Ectodermal cell (in vitro differentiated cells): ENCODE measurements at regions not wholly inside any gene's neighbourhood (a gene's known extent, or its start where the extent isn't known, plus 50 kb on each side); places are given as distances from the start of the nearest gene placed in this dataset.
"Not testable (repeated sequence)": the region's sequence is repeated elsewhere in the genome, so short reads cannot be mapped to it uniquely, and the experiment has no call there.

Experiments used
- H3K27ac ChIP-seq: 2 replicates; pipeline ENCODE4 v1.7.0; 2013; ENCODE audit warnings: mild to moderate bottlenecking, low read depth, low read length; ENCODE audit not compliant: insufficient read depth, poor library complexity, severe bottlenecking
- H3K27me3 ChIP-seq: 2 replicates; pipeline ENCODE4 v1.7.0; 2013; ENCODE audit warnings: mild to moderate bottlenecking, low read length; ENCODE audit not compliant: insufficient read depth, control insufficient read depth, poor library complexity, severe bottlenecking
- H3K36me3 ChIP-seq: one replicate; pipeline ENCODE4 v1.7.0; 2013; ENCODE audit warnings: low read length; ENCODE audit not compliant: control insufficient read depth, insufficient read depth
- H3K4me1 ChIP-seq: one replicate; pipeline ENCODE4 v1.7.0; 2013; ENCODE audit warnings: low read length; ENCODE audit not compliant: control insufficient read depth, insufficient read depth
- H3K4me3 ChIP-seq: 2 replicates; pipeline ENCODE4 v1.7.0; 2013; ENCODE audit warnings: low read depth, low read length, control low read depth; ENCODE audit not compliant: insufficient read depth
- H3K9me3 ChIP-seq: 2 replicates; pipeline ENCODE4 v1.7.0; 2013; ENCODE audit warnings: mild to moderate bottlenecking, low read length, moderate library complexity; ENCODE audit not compliant: control insufficient read depth
- WGBS, 2 experiments: methylation state at CpG; one replicate each; pipeline ENCODE4 v1.1.7; 2013; ENCODE audit warnings: missing lambda C conversion rate in 2 of 2; 5-methylcytosine and 5-hydroxymethylcytosine counted together

GRCh38 chr1:242610209-242610608, 85.7 kb upstream of the PLD5 start:
- H3K4me3 ChIP-seq, result no peak overlapping the region
- 94 to 98% methylated on average over 3 of the region's 3 CpGs for WGBS, 2 experiments
- no peaks in the 10 kb centered on the region for H3K9me3 ChIP-seq
- H3K27me3 ChIP-seq, result no peaks in the 10 kb centered on the region
- H3K36me3 ChIP-seq, result no peaks in the 10 kb centered on the region
- H3K27ac ChIP-seq, result no peak overlapping the region
- H3K4me1 ChIP-seq, result no peaks in the 10 kb centered on the region

DNA sequence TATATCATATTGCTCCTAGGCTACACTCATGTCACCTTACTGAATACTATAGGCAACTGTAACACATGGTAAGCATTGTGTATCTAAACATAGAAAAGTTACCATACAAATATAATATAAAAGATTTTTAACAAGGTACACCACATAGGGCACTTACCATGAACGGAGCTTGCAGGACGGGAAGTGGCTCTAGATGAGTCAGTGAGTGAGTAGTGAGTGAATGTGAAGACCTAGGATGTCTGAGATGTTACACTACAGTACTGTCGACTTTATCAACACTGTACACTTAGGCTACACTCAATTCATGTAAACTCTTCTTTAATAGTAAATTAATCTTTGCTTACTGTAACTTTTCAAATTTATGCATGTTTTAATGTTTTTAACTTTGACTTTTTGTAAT, 81.0 kb upstream of the PLD5 start:
- no peak overlapping the region for H3K4me3 ChIP-seq
- 97 to 100% methylated on average over 2 to 3 of the region's 3 CpGs for WGBS, 2 experiments
- H3K4me1 ChIP-seq, result no peaks in the 10 kb centered on the region
- H3K9me3 ChIP-seq, result no peaks in the 10 kb centered on the region
- H3K27ac ChIP-seq, result no peak overlapping the region
- no peaks in the 10 kb centered on the region for H3K36me3 ChIP-seq
- H3K27me3 ChIP-seq, result no peaks in the 10 kb centered on the region

DNA sequence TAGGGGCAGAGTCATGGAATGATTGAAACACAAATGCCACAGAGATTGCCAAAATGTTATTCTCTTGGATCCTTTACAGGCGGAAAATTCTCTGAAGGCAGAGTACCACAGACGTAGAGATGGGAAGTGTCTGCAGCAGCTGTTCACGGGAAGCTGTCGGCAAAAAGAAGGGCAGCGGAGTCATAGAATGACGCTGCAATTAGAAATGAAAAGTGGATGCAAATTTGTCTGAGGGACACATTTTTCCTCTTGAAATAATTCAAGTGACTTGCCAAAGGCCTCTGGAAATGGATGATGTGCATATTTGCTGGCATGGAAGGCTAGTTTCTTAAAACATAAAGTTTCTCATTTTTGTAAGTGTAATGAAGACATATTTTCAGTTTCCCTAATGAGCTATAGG, 77.5 kb upstream of the PLD5 start:
- Histone ChIP-seq H3K36me3 (no peaks in the 10 kb centered on the region), H3K27me3 (no peaks in the 10 kb centered on the region), H3K4me3 (no peak overlapping the region), H3K4me1 (no peaks in the 10 kb centered on the region), H3K9me3 (no peaks in the 10 kb centered on the region), H3K27ac (no peak overlapping the region)
- 93 to 94% methylated on average over 6 of the region's 6 CpGs for WGBS, 2 experiments

- not testable (repeated sequence) for H3K27ac ChIP-seq, H3K27me3 ChIP-seq, H3K4me1 ChIP-seq, H3K4me3 ChIP-seq, H3K36me3 ChIP-seq, H3K9me3 ChIP-seq
- 0 to 38% methylated on average over 1 to 2 of the region's 2 CpGs for WGBS, 2 experiments
Measured at GRCh38 chr1:242593756-242594155, 69.3 kb upstream of the PLD5 start.

DNA sequence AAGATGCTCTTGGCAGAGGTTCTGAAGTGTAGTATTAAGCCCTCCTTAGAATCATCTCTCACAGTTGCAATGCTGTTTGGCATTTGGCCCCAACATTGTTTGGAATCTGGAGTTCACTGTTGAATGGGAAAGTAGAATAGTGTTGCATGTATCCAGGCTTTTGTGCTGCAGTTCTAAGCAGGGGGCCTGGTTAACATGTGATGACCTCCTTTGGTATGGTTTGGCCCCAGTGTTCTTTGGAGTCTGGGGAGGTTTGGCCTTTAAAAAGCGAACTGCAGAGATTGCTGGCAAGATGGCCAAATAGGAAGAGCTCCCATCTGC, 61.8 kb upstream of the PLD5 start:
- WGBS, 2 experiments, result 74 to 85% methylated on average over 1 of the region's 1 CpG
- H3K27me3 ChIP-seq, result no peaks in the 10 kb centered on the region
- no peaks in the 10 kb centered on the region for H3K4me1 ChIP-seq
- H3K9me3 ChIP-seq, result no peaks in the 10 kb centered on the region
- no peaks in the 10 kb centered on the region for H3K36me3 ChIP-seq
- peak overlapping the region; percentile 45 for H3K27ac ChIP-seq
- no peak overlapping the region for H3K4me3 ChIP-seq

DNA sequence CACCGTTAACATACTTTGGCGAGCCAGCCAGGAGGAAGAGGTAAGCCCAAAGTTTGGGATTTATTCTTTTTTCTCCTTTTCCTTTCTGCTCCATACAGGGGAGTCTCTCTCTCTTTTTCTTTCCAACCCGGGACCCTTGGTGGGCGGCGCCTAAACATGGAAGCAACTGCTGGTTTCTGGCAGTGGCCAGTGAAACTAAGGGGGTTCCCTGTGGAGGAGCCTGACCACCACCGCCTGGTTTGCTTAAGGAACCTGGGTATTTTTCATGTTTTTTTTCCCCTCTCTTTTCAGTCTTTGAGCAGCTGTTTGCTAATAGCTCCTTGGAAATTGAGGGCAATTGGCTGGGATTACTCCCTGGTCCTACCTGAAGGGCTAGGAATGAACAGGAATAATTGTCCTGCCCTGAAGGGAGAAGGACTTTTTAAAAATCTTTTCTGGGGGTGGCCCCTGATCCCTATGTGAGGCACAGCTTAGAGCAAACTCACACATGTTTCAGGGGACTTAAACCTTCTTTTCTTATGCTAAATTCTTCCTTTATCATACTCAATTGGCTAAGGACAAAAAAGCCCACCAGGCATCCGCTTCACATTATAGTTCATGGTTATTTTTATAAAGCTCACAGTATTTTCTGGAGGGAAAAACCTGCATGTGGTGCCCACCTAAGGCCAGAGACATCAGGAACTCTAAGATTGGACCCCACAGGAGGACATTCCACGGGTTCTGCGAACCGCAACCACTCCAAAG, 61.3 kb upstream of the PLD5 start:
- Histone ChIP-seq H3K4me1 (no peaks in the 10 kb centered on the region), H3K27me3 (no peaks in the 10 kb centered on the region), H3K9me3 (no peaks in the 10 kb centered on the region), H3K4me3 (no peak overlapping the region), H3K36me3 (no peaks in the 10 kb centered on the region), H3K27ac (peak overlapping the region; percentile 45)
- 63 to 67% methylated on average over 10 of the region's 10 CpGs for WGBS, 2 experiments

DNA sequence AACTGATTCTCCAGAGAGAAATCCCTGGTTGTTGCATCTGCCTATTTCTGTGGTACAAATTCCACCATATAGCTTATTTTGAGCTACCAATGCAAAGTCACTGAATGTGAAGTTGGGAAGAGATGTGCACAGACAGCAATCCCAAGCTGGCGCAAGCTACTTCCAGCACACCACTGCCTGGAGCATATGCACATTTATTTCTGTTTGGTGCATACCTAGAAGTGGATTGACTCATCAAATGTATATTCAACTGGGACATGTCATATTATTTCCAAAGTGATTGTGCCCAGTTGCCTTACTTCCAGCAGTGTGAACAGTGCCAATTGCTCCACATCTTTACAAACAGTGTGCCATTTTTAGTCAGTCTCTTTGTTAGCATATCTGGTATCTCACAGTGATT, 58.2 kb upstream of the PLD5 start:
- Histone ChIP-seq H3K9me3 (no peaks in the 10 kb centered on the region), H3K27me3 (no peaks in the 10 kb centered on the region), H3K4me1 (no peaks in the 10 kb centered on the region), H3K36me3 (no peaks in the 10 kb centered on the region), H3K27ac (no peak overlapping the region), H3K4me3 (no peak overlapping the region)
- 89 to 94% methylated on average over 1 of the region's 1 CpG for WGBS, 2 experiments

- Histone ChIP-seq H3K27ac (no peak overlapping the region), H3K36me3 (no peaks in the 10 kb centered on the region), H3K4me3 (no peak overlapping the region), H3K9me3 (no peaks in the 10 kb centered on the region), H3K4me1 (no peaks in the 10 kb centered on the region), H3K27me3 (no peaks in the 10 kb centered on the region)
- 57 to 88% methylated on average over 2 of the region's 2 CpGs for WGBS, 2 experiments
Measured at GRCh38 chr1:242579528-242580235, 55.2 kb upstream of the PLD5 start.
